Panc1 (cell line): ENCODE measurements at regions not wholly inside any gene's neighbourhood (a gene's known extent, or its start where the extent isn't known, plus 50 kb on each side); places are given as distances from the start of the nearest gene placed in this dataset.

Source experiments
- ATAC-seq: fragments of 200-7000 bp; cut with Tn5 transposase; 2 replicates; pipeline ENCODE4 v1.9.1; 2020; ENCODE audit warnings: mild to moderate bottlenecking, moderate library complexity
- BruUV-seq: library from RNA; stranded (reverse); fragments of 400-500 nt; replicated peaks from 2 replicates; lab custom pipeline; 2021; lab: Mats Ljungman, UMichigan
- CTCF ChIA-PET: fragments of 300-600 bp; sonication (Branson Sonifier 250); formaldehyde crosslinking; loops from one replicate; lab custom pipeline; 2022; ENCODE audit warnings: antibody characterized with exemption; lab: Charles Lee
- POLR2A ChIA-PET: fragments of 300-600 bp; sonication (Branson Sonifier 250); formaldehyde crosslinking; loops from one replicate; lab custom pipeline; 2022; ENCODE audit warnings: antibody characterized with exemption; lab: Charles Lee
- DNase-seq: peaks from one replicate; pipeline ENCODE4 v3.0.0-alpha.2; 2010; ENCODE audit warnings: low read depth, low spot score
- H3K27ac ChIP-seq: 2 replicates; pipeline ENCODE4 v1.5.1; 2011; ENCODE audit warnings: mild to moderate bottlenecking, low read length, inconsistent platforms
- H3K27me3 ChIP-seq: fragments of 200-500 bp; sonication (Bioruptor generic); 2 replicates; pipeline ENCODE4 v1.6.0; 2014; ENCODE audit warnings: low read length, inconsistent platforms; ENCODE audit not compliant: control insufficient read depth, insufficient read depth
- H3K36me3 ChIP-seq: fragments of 200-500 bp; sonication (Bioruptor generic); 2 replicates; pipeline ENCODE4 v1.5.1; 2014; ENCODE audit warnings: inconsistent platforms, mild to moderate bottlenecking, low read length, moderate library complexity; ENCODE audit not compliant: control insufficient read depth, insufficient read depth
- H3K4me1 ChIP-seq: 2 replicates; pipeline ENCODE4 v1.5.1; 2011; ENCODE audit warnings: inconsistent platforms, mild to moderate bottlenecking, low read length, moderate library complexity; ENCODE audit not compliant: control insufficient read depth, insufficient read depth
- H3K4me3 ChIP-seq, 2 experiments: 2 replicates each; pipeline ENCODE4 v1.5.1; 2011 to 2012; ENCODE audit warnings: low read depth in 2 of 2, low read length in 2 of 2, mild to moderate bottlenecking in 2 of 2, inconsistent platforms in 1 of 2, moderate library complexity in 1 of 2
- H3K9me3 ChIP-seq: fragments of 200-500 bp; sonication (Bioruptor generic); 2 replicates; pipeline ENCODE4 v1.5.1; 2014; ENCODE audit warnings: low read depth, mild to moderate bottlenecking, inconsistent platforms, low read length, moderate library complexity; ENCODE audit not compliant: control insufficient read depth, insufficient read depth
- CTCF ChIP-seq: fragments of 450-650 bp; IDR thresholded peaks from 2 replicates; pipeline ENCODE4 v1.5.1; 2017; ENCODE audit warnings: mild to moderate bottlenecking
- POLR2AphosphoS5 ChIP-seq: IDR thresholded peaks from 2 replicates; pipeline ENCODE4 v1.6.1; 2012; ENCODE audit warnings: mild to moderate bottlenecking, low read depth, low read length, moderate library complexity
- REST ChIP-seq, 2 experiments: IDR thresholded peaks; 2 replicates each; pipeline ENCODE4 v1.6.1; 2011 to 2012; ENCODE audit warnings: low read depth in 2 of 2, control low read depth in 1 of 2, low read length in 1 of 2, mild to moderate bottlenecking in 1 of 2, moderate library complexity in 1 of 2; ENCODE audit not compliant: insufficient read depth in 1 of 2
- SIN3A ChIP-seq: IDR thresholded peaks from 2 replicates; pipeline ENCODE4 v1.6.1; 2012; ENCODE audit warnings: low read depth, mild to moderate bottlenecking, low read length, moderate library complexity, borderline replicate concordance; ENCODE audit not compliant: insufficient read depth
- TCF7L2 ChIP-seq: IDR thresholded peaks from 2 replicates; pipeline ENCODE4 v1.6.1; 2011; ENCODE audit warnings: mild to moderate bottlenecking, low read depth, low read length, inconsistent platforms
- in situ Hi-C: cut with HindIII; loops from 2 replicates; pipeline ENCODE4 v1.10.0; 2016; ENCODE audit warnings: low sequenced_read_pairs, low pct_unique_long_range_greater_than_20kb
- intact Hi-C: fragments of 100-400 bp; cut with micrococcal nuclease; formaldehyde crosslinking; loops from one replicate; pipeline ENCODE4 v1.10.0; 2022; ENCODE audit not compliant: unreplicated experiment

- H3K9me3 ChIP-seq = no peaks in the 10 kb centered on the region
- no peak overlapping the region for H3K4me3 ChIP-seq
- H3K4me1 ChIP-seq = no peaks in the 10 kb centered on the region
- in situ Hi-C loops = no loop called here
- BruUV-seq = no TSS peak
- H3K36me3 ChIP-seq = no peaks in the 10 kb centered on the region
- ChIA-PET CTCF (no interaction called here), POLR2A (no interaction called here)
- intact Hi-C loops = no loop called here
- ATAC-seq (no peak), DNase-seq (no peak)
- TF ChIP-seq SIN3A = no peak
- TF ChIP-seq CTCF = no peak
- TF ChIP-seq REST (IDR thresholded peaks at IDR 0.05; ENCODE audit: insufficient read depth in 1 of 2, low read depth in 2 of 2, low read length in 1 of 2) = no peak
- TF ChIP-seq TCF7L2 = no peak
- no peak for TF ChIP-seq POLR2AphosphoS5
- H3K27me3 ChIP-seq = no peaks in the 10 kb centered on the region
- H3K27ac ChIP-seq = no peak overlapping the region
Observed at GRCh38 chr3:6216135-6217026, 644.5 kb upstream of the GRM7 start.

DNA sequence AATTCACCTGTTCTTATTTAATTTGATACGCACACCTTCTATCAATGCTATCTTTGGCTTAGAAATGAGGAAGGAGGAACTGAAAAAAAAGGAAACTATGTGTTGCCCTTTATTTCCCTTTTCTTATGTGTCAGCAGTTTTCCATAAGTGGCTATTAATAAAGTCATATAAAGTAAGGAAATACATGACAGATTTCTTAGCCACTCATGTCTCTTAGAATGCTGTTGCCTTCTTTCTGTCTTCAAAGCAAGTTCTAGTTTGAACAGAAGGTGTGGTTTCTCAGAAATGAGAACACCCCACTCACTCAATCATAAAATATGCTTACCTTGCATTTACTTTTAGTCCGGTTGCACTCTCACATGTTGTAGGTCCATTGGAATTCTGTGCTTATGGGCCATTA is 640.5 kb upstream of the GRM7 start:
- POLR2A ChIA-PET = no interaction called here
- no peaks in the 10 kb centered on the region for H3K9me3 ChIP-seq
- no peaks in the 10 kb centered on the region for H3K27me3 ChIP-seq
- in situ Hi-C loops = no loop called here
- H3K36me3 ChIP-seq = no peaks in the 10 kb centered on the region
- CTCF ChIA-PET = no interaction called here
- H3K4me1 ChIP-seq = no peaks in the 10 kb centered on the region
- no peak overlapping the region for H3K4me3 ChIP-seq
- no peak for TF ChIP-seq CTCF
- TF ChIP-seq SIN3A = no peak
- TF ChIP-seq REST (IDR thresholded peaks at IDR 0.05; ENCODE audit: insufficient read depth in 1 of 2, low read depth in 2 of 2, low read length in 1 of 2) = no peak
- TF ChIP-seq TCF7L2 = no peak
- TF ChIP-seq POLR2AphosphoS5 = no peak
- H3K27ac ChIP-seq = no peak overlapping the region
- DNase-seq (no peak), ATAC-seq (no peak)
- intact Hi-C loops = no loop called here
- no TSS peak for BruUV-seq
